ENCODE measurements at regions not wholly inside any gene's neighbourhood (a gene's known extent, or its start where the extent isn't known, plus 50 kb on each side); places are given as distances from the start of the nearest gene placed in this dataset.

DNA sequence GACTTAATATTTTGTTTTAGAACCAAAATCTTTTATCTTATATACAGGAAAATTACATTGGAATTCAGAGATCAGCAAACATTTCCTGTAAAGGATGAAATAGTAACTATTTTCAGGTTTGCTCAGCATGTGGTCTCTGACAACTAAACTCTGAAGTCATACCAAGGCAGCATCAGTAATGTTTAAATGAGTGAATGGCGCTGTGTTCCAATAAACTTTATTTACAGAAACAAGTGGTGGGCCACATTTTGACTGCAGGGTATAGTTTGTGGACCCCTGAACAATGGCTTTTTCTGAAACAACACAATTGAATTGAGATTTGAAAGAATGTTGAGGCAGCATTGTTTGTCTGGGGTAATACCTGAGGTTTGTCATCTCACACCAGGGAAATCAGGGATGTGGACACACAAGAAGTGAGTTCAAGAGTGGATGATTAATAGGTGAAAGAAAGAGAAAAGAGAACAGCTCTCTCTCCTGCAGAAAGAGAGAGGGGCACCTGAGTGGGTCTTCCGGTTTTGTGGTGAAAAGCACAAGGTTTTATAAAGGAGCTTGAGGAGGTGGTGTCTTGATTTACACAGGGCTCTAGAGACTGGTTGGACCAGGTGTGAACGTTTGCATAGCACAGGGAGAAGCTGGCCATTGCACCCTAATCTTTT, 113.5 kb upstream of the VPREB1 start:
- TF ChIP-seq, protein P1, sequence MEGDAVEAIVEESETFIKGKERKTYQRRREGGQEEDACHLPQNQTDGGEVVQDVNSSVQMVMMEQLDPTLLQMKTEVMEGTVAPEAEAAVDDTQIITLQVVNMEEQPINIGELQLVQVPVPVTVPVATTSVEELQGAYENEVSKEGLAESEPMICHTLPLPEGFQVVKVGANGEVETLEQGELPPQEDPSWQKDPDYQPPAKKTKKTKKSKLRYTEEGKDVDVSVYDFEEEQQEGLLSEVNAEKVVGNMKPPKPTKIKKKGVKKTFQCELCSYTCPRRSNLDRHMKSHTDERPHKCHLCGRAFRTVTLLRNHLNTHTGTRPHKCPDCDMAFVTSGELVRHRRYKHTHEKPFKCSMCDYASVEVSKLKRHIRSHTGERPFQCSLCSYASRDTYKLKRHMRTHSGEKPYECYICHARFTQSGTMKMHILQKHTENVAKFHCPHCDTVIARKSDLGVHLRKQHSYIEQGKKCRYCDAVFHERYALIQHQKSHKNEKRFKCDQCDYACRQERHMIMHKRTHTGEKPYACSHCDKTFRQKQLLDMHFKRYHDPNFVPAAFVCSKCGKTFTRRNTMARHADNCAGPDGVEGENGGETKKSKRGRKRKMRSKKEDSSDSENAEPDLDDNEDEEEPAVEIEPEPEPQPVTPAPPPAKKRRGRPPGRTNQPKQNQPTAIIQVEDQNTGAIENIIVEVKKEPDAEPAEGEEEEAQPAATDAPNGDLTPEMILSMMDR (IDR thresholded peaks at IDR 0.05; ENCODE audit: low read depth, low read length, missing input control), result no peak
- TF ChIP-seq GABPA (IDR thresholded peaks at IDR 0.05 in 1 of 2, conservative IDR thresholded peaks at IDR 0.05 in 1 of 2), result no peak
- TF ChIP-seq RAD21 (IDR thresholded peaks at IDR 0.05), result no peak
- TF ChIP-seq, protein P2, sequence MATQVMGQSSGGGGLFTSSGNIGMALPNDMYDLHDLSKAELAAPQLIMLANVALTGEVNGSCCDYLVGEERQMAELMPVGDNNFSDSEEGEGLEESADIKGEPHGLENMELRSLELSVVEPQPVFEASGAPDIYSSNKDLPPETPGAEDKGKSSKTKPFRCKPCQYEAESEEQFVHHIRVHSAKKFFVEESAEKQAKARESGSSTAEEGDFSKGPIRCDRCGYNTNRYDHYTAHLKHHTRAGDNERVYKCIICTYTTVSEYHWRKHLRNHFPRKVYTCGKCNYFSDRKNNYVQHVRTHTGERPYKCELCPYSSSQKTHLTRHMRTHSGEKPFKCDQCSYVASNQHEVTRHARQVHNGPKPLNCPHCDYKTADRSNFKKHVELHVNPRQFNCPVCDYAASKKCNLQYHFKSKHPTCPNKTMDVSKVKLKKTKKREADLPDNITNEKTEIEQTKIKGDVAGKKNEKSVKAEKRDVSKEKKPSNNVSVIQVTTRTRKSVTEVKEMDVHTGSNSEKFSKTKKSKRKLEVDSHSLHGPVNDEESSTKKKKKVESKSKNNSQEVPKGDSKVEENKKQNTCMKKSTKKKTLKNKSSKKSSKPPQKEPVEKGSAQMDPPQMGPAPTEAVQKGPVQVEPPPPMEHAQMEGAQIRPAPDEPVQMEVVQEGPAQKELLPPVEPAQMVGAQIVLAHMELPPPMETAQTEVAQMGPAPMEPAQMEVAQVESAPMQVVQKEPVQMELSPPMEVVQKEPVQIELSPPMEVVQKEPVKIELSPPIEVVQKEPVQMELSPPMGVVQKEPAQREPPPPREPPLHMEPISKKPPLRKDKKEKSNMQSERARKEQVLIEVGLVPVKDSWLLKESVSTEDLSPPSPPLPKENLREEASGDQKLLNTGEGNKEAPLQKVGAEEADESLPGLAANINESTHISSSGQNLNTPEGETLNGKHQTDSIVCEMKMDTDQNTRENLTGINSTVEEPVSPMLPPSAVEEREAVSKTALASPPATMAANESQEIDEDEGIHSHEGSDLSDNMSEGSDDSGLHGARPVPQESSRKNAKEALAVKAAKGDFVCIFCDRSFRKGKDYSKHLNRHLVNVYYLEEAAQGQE (IDR thresholded peaks at IDR 0.05), result no peak
